ENCODE measurements at regions not wholly inside any gene's neighbourhood (a gene's known extent, or its start where the extent isn't known, plus 50 kb on each side); places are given as distances from the start of the nearest gene placed in this dataset.

- TF ChIP-seq CTCF (IDR thresholded peaks at IDR 0.05), result no peak
- TF ChIP-seq POLR2A (IDR thresholded peaks at IDR 0.05), result no peak
These were observed 213.2 kb downstream of the RBM43 start for GRCh38 chr2:151048331-151049054.

All from esophagus squamous epithelium (tissue), 4 donors.